ENCODE measurements at regions not wholly inside any gene's neighbourhood (a gene's known extent, or its start where the extent isn't known, plus 50 kb on each side); places are given as distances from the start of the nearest gene placed in this dataset.

DNA sequence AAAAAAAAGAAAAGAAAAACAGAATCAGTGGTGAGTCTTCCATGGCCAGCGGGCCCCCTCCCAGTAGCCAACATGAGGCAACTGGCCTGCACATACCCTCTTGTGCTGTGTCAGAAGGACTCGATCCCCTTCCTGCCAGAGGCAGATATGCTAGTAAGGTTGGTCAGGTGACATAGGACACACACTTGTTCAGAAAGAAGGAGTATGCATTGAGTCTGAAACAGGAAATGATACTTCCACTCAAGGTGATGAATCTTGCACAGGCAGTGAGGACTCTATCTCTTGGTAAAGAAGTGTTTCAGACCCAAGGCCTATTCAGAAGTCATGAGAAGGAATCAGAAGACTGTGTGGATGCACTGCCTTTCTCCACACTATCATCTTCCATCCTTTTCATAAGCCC is 269.7 kb upstream of the FAR2 start:
- no peak for DNase-seq (ENCODE audit: low spot score)

DNA sequence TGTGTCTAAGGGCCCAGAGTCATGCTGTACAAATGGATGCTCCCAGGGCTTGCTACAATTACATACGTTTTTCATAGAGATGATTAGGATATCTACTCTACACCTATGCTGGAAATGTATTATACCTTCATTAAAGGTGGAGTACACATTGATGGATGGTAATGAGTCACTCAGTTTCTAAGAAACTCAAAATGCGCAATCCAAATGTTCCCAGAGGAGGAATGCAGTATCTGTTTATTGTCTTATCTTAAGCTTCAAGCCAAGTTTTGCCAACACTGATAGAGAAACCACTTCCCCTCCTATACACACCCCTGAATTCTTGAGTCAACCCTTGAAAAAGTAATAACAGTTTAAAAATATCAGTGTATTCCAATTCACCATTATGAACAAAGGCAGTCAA is 266.6 kb upstream of the FAR2 start:
- DNase-seq (ENCODE audit: low spot score): no peak

DNA sequence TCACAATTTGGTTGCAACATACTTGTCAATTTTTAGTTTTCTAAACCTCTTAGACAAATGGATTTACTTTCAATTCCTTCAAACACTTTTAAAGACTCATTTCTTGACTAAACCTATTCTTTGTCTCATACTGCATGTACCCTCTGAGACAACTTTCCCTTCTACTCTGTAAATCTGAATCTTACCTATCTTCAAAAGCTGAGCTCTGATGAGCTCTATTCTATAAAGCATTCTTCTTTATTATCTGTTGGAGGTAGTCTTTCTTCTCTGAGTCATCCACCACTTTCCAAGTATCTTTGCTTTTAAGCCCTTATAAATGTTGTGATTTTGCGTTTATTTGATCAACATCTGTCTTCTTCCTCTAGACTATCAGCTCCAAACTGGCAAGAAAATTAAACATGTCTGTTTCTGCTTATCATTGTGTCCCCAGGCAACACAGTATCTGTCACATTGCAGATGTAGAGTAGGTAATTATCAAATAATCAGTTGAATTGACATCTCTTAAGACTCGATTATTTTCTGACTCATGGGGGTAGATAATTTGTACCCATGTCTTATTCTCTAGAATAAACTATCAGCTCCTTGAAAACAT is 265.6 kb upstream of the FAR2 start:
- DNase-seq (ENCODE audit: low spot score): no peak

DNA sequence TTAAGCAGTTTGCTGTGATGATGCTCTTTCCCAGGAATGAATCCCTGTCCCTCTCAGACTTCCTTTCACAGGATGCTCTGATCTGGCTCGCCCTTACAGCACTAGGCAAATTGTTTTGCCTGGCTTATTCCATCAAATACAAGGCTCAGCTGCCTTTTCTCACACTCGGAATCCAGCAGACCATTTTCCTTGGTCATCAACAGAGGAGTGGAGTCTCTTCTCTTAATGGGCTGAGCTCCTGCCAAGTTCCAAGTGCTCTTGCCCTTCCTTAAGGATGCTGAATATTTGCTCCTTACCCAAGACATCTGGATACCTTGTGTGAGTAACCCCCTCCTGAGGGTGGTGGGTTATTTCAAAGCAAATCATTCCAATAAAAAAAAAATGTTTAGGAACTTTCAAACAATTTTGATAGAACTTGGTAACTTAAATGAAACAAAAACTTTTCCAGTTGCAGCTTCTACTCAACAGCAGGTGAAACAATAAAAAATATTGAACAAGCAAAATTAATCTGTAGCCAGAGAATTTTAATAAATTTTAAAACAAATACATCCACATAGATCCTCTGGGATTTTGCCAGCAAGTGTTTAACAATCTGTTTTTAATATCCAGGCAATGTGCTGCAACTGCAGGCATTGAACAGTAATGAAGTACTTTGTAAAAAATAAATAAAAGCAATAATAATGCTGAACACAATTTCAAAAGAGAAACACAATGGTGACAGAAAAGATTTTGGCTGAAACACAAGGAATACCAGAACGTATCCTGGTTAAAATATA is 264.0 kb upstream of the FAR2 start:
- DNase-seq (ENCODE audit: low spot score): no peak

DNA sequence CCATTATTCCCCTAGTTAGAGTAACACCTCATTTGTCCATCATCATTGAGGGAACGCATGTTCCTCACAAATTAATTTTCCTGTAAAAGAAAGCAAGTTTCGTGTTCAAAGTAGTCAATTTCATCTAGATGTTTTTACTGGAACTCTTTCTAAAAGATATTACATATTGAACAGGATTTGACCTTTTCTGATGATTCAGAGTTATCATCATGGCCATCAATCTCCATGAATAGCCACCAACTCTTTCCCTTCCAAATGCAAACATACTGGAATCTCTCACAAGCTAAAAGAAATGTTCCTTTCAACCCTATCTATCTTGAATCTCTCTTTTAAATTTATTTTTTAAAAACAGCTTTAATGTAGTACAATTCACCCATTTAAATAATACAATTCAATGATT is 263.1 kb upstream of the FAR2 start:
- DNase-seq (ENCODE audit: low spot score): no peak

DNA sequence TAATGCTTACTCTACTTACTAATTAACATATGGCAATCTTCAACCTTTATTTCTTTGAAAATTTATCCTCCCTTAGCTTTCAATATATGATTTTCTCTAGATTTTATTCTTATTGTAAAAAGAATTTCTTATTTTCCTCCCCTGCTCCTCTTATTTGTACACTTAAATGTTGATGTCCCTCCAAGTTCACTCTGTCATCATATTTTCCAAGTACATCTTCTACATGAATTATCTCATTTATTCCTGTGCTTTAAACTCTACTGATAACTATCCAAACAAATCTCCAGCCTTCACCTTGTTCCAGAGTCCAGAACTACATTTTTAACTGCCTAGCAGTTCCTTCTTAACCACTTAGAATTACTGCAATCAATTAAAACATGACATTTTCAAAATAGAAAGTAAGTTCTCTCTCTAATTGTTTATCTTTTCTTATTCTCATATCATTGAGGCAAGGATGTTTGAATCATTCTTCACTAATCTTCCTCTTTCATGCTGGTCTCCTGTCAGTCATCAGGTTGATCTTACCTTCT is 261.6 kb upstream of the FAR2 start:
- no peak for DNase-seq (ENCODE audit: low spot score)

DNA sequence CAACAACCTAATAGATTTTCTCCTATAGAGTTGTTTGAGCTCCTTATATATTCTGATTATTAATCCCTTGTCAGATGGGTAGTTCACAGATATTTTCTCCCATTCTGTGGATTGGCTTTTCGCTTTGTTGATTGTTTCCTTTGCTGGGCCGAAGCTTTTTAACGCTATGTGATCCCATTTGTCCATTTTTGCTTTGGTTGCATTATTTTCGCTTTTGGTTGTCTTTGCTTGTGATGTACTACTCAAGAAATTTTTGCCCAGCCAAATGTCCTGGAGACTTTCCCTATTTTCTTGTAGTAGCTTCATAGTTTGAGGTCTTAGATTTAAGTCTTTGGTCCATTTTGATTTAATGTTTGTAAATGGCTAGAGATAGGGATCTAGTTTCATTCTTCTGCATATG is 258.4 kb upstream of the FAR2 start:
- DNase-seq (ENCODE audit: low spot score): no peak

DNA sequence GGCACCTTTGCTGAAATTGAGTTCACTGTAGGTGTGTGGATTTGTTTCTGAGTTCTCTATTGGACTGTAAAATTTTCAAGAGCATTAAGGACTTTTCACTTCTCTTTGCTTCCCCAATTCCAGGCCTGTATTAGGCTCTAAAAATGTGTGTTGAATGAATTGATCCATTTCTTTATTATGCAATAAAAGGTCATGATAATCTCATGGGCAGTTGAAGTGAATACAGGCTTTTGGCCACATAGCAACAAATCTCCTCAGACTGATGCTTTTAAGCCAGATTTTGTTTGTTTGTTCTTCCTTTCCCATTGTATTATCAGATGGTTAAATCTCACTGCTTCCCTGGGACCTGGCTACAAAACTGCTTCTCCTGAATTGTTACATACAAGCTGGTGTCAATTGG is 258.0 kb upstream of the FAR2 start:
- no peak for DNase-seq (ENCODE audit: low spot score)

DNA sequence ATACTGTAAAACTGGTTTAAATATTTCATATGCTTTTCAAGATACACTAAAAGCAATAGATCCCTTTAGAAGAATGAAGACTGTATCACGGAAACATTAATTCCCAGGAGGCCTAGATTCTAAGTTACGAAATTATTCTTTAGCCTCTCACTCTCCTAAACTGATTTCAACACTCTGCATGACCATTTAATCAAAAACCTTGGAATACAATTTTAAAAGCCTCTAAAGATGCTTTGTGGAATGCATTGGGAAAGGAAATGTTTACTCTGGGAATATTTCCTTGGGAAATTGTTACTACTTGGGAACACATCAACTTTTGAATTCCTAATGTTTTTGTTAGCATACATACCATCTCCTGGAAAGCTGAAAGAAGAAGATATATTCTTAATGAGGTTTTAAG is 255.7 kb upstream of the FAR2 start:
- DNase-seq (ENCODE audit: low spot score): no peak

DNA sequence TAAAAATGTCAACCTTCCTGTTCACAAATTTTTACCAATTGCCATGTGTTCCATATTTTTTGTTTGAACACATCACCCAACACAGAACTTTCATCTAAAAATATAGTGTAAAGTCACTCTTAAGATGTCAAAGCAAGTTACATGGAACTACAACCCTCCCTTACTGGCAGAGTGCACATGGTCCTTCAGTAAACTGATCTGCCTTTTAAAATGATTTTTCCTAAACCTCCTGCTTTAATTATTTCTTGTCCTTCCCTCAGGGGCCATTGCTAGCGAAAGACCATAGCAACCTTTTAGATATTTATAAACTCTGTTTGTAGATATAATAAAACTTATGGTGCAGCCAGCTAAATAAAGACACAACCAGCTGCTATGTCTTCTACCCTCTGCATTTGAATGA is 255.2 kb upstream of the FAR2 start:
- no peak for DNase-seq (ENCODE audit: low spot score)

DNA sequence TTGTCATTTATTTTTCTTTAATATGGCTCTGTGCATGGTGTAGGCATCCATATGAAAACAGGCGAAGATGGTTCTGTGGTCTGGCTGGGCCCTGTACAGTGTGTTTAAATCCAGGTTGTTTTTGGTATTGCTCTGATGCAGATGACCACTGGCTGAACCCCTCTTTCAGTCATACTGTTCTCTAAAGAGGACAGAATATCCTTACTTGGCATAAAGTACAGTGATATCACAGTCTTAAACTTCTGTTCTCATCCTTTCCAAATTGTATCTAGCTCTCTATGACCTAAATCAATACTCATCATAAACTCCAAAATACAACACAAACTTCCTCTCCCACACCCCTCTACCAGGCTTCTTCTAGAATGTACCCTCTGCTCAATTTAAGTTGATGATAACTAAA is 252.7 kb upstream of the FAR2 start:
- no peak for DNase-seq (ENCODE audit: low spot score)

DNA sequence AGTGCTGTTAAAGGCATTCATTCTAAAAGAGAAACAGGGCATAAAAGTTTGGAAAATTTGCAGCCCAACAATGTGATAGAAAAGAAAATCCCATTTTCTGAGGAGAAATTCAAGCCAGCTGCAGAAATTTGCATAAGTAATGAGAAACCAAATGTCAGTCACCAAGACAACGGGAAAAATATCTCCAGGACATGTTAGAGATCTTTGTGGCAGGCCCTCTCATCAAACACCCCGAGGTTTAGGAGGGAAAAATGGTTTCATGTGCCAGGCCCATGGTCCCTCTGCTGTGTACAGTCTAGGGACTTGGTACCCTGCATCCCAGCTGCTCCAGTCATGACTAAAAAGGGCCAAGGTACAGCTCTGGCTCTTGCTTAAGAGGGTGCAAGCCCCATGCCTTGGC is 251.0 kb upstream of the FAR2 start:
- DNase-seq (ENCODE audit: low spot score): no peak

DNA sequence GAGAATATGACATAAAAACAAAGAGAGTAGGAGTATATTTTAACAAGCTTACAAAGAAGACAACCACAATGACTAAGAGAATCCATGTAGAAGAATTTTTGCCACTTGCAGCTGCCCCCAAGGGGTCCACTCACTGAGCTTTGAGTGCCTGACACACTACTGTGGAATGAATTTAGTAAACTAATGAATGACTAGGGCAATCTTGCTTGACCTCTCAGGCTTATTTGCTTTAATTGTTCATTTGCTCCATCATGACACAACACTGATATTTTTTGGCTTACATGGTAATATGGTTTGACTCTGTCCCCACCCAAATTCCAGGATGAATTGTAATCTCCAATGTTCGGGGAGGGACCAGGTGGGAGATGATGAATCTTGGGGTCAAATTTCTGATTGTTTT is 249.1 kb upstream of the FAR2 start:
- DNase-seq (ENCODE audit: low spot score): peak; percentile 83

DNA sequence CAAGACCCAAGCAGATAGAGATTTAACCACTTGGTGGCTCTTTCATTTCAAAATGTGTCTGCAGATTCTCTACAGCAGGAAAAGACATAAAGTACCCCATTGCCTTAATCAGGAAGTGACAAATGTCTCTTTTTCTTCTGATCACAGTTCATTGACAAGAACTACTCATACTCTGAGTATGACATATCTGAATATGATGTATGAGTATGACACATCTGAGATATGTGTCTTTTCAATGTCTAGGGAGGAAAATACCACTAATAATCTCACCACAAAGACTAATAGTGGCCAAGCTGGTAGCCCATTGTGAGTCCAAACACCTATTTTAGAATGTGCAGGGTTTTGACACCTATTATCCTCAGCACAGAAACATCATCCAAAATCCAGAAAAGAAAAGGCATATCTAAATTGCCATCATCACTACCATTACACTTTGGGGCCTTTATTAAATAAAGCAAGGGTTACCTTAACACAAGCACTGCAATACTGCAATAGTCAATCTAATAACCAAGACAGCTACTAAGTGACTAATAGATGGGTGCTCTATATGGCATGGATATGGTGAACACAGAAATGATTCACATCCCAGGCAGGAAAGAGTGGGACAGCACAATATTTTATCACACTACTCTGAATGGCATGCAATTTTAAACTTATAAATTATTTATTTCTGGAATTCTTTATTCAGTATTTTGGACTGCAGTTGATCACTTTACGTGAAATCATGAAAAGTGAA is 243.7 kb upstream of the FAR2 start:
- no peak for DNase-seq (ENCODE audit: low spot score)

DNA sequence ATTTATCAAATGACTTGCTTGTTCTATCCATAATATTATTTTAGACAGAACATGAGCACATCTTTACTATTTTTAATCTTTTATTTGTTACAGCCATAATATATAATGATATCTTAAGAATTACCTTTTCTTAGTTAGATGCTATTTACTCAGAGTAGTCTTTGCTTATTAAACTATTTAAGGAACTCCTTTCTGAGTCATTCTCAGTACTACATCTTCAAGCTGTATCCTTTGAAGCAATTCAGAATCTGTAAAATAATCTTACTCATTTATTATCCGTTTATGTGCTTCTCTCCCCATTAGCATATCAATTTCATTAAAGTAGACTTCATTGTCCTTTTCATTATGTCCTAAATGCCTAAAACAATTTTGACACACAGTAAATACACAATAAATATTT is 240.4 kb upstream of the FAR2 start:
- no peak for DNase-seq (ENCODE audit: low spot score)

DNA sequence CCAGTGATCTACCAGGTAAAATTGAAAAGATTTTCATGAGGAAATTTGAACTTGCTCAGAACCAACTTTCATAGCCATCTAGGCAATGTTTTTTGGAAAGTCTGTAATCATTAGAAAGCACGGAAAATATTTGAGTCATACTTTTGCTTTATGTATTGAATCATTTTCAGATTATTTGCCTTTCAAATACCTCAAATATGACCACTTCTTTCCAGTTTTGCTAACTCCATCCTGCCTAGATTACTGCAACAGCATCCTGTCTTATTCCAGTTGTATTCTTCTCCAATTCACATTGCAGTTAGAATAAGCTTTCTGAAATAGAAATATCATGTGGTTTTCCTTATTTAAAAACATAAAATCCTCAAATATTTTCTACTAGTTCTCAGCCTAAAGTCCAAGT is 239.8 kb upstream of the FAR2 start:
- DNase-seq (ENCODE audit: low spot score): peak; percentile 14

DNA sequence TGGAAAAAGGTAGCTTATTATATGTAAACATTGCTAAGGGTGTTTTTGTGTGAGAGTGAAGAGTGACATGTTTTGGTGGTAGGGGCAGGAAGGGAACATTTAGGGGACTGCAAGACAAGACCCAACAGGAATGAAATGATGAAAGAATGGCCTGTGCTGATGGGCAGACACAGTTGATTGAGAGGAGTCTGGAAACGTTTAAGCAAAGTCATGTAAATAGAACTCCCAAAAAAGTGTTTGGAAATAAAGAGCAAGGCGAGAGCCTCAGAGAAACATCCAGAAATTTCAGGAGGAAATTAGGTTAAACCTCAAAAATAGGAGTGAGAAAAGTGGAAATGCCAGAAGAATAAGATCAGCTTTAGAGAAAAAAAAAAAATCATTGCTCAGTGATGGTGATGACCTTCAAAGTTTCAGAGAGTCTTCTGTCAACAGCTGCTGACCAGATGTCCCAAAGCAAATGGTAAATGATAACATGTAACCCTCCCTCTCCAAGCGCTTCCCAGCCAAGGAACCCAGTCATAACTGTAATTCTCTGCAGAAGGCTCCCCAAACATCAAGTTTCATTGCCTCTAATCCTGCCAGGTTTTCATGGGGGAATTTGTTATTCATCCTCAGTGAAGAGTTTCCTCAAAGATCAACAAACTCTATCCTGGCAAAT is 223.2 kb upstream of the FAR2 start:
- DNase-seq (ENCODE audit: low spot score): peak; percentile 83

DNA sequence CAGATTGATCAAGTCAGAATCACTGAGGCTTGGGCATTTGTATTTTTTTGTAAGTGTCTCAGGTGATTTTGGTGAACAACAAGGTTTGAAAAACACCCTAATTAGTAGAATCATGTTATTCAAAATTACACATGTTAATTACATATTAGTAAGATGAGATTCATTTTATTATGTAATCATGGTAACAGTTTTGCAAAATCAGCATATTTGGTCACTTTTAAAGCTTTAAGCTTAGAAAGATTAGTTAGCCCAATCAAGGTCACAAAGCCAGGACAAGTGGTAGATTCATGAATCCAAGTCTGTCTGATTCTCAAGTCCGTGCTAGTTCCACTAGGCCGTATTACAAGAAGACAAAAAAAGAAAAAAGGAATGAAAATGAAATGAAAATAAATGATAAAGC is 218.4 kb upstream of the FAR2 start:
- DNase-seq (ENCODE audit: low spot score): no peak

DNA sequence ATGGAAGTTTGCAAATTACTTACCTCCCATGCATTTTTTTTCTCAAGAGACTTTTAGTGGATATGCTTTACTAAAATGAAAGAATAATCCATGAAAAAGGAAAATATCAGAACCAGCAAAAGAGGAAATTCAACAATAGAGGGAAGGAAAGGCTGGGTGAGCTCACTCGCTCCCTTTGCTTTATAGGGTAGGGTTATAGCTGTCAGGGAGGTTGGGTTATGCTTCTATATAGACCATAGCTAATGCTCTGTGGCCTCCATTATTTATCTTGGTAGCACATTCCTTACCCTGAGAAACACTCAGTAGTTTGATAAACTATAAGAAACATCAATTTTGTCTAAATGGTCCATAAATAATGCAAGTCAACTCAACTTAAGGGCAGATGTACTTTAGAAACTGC is 215.9 kb upstream of the FAR2 start:
- DNase-seq (ENCODE audit: low spot score): no peak

DNA sequence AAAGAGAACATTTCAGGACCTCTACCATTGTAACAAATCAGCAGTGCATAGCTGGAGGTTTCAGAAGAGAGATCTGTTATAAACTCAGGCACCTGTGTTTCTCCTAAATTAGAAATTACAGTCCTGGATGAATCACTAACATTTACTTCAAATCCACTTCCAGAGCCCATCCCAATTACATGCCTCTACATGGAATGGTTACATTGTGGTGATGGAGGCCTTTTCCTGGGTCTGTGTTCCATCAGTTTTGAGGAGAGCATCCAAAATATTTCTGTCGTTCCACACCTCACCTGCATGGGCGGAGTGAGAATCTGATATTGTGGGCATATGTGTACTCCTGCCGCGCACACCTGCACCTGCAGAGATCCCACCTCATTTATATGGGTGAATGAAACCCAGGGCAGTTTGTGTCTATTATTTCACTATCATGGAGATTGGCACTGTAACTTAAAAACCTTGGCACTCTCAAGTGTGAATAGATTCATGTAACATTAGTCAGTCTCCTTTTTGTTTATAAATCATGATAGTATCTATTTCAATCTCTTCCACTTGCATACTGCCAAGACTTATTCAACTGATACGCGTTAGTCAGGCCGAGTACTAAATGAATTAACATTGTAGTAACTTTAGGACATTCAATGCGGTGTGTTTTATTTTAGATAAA is 215.1 kb upstream of the FAR2 start:
- DNase-seq (ENCODE audit: low spot score): no peak

DNA sequence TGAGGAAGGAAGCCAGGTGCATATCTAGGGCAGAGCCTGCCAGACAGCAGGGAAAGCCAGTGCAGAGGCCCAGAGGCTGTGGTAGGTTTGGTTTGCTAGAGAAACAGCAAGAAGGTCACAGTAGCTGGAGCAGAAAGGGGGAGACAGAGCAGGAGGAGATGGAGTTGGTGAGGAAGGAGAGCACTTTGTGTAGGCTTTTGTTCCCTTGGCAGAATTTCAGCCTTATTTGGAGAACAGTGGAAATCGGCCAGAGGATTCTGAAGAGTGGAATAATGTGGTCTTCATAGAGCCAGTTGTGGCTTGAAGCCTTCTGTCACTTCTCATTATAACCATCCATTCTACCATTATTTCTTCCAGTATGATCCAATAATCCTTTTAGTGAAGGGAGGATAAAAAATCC is 212.9 kb upstream of the FAR2 start:
- no peak for DNase-seq (ENCODE audit: low spot score)

DNA sequence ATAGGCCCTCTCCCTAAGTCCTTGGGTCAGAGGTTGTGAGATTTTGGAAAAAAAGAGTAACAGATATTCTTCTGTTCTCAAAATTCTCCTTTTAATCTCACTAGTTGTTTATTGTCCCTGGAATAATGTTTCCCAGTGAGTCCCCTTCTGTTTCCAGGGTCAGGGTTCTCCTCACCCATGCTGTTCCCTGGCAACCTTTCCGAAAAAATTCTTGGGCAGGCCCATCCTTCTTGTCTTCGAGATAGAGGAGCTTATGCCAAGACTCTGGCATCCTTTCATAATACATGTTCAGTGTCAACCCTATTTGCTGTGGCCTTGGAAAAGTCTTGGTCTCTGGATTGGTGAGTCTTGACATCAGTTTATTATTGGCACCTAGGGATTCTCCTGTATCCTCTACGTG is 212.4 kb upstream of the FAR2 start:
- no peak for DNase-seq (ENCODE audit: low spot score)

Measured in AG20443 (cell line).